Fibroblast of skin of left quadriceps (primary cell): ENCODE measurements at regions not wholly inside any gene's neighbourhood (a gene's known extent, or its start where the extent isn't known, plus 50 kb on each side); places are given as distances from the start of the nearest gene placed in this dataset.
"Not testable (repeated sequence)": the region's sequence is repeated elsewhere in the genome, so short reads cannot be mapped to it uniquely, and the experiment has no call there.

Experiments used
- DNase-seq, 2 experiments: peaks; one replicate each; pipeline ENCODE4 v3.0.0-alpha.2; 2013; ENCODE audit warnings: low read depth in 2 of 2

DNA sequence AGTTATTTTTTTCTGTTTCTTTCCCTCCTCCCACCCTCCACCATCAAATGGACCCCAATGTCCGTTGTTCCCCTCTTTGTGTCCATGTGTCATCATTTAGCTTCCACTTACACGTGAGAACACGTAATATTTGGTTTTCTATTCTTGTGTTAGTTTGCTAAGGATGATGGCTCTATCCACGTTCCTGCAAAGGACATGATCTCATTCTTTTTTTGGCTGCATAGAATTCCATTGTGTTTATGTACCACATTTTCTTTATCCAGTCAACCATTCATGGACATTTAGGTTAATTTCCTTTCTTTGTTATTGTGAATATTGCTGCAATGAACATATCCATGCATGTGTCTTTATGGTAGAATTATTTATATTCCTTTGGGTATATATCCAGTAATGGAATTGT is 91.3 kb upstream of the TNP1 start:
- DNase-seq: no peak

GRCh38 chr2:216950547-216950946 is 90.7 kb upstream of the TNP1 start:
- DNase-seq: no peak

DNA sequence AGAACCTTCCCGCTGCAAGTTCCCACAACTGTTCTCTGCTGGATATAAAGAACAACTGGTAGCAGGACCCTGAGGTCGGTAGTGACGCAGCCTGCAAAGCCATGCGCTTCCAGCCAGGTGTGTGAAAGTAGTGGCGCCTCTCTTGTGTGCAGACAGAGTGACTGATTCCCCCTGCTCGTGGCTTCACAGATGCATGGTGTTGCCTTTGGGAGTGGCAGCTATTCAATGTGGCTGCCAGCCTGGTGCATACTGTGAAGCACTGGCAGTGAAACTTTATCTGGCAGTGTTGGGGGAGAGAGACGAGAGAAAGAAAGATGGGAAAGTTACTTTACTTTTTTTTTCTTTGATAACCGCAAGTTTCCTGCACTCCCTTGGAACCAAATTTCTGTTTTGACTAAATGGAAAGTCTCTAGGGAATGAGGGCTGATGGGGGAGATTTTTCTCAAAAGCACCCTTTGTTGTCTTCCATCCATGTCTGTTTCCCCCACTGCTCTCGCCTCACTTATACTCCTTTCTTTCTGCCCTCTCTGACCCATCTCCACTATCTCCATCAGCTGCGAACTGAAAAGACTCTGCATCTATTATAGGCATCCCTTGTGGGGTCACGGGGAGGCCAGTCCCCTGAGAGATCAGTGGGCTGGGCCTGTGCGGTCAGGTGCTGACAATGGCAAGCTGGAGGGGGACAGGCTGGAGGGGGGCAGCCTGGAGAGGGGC is 90.0 kb upstream of the TNP1 start:
- DNase-seq: no peak

DNA sequence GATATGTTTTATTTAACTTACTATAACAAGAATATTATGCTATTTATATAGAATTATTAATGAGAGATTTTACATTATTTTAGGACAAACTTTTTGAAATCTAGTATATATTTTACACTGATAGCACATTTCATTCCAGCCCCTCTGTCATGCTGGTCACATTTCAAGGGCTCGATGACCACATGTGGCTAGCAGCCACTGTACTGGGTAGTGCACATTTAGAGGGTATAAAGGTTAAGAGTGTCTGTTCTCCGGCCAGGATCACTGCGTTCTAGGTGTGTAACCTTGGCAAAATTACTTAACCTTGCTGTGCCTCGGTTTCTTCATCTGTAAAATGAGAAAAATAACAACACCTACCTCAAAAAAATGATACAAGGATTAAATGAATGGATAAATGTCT is 87.2 kb upstream of the TNP1 start:
- DNase-seq: no peak

DNA sequence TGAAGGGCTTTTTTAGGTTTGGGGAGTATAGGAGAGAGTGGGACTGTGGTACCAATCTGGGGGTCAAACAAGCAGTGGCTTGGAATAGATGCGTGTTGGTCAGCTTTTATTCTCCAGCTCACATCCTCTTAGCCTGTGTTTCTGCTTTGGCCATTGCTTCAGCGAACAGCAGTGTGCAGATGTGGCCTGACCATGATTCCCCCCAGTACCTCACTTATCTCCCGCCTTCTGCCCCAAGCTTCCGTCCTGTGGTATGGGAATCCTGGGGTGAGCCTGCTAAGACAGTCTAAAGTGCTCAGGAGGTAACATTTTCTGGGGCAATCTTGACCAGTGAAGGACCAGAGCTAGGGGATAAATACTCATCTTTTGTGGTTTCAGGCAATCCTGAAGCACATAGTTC is 84.9 kb upstream of the TNP1 start:
- DNase-seq: no peak

DNA sequence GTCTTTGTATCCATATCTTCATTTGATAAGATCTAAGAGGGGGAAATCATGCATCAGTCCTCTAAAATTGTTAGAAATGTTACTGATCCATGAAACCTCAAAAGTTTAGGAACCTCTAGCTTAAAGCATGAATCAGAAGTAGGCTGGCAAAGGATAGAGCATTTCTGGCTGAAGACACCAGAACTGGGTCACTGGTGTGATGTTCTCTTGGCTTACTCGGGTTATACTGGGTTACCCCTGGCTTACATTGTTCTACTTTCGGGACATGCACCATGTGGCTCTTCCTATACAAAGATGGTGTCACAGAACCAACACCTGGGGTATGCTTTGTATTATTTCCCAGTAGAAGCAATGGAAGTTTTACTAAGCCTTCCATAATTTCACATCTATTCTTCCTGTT is 83.2 kb upstream of the TNP1 start:
- no peak for DNase-seq

- DNase-seq: no peak
Measured at GRCh38 chr2:216942465-216942864, 82.6 kb upstream of the TNP1 start.

DNA sequence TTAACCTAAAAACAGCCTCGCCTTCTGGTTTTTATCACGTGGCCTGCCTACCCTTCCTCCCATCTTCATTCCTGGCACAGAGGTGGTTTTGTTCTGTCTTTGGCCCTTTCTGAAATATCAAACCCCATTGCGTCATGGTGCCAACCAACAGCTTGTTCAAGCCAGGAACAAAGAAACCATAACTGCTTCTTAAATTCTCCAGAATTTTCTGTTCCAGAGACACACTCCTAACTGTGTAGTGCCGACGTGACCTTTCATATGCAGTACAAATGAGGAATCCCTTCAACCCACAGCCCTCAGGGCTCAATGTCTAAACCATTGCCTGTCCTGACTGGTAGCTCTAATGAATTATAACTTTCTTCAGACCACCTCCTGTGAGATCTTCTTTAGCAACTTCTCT is 82.2 kb upstream of the TNP1 start:
- no peak for DNase-seq

GRCh38 chr2:216936954-216937357 is 77.1 kb upstream of the TNP1 start:
- DNase-seq: no peak

DNA sequence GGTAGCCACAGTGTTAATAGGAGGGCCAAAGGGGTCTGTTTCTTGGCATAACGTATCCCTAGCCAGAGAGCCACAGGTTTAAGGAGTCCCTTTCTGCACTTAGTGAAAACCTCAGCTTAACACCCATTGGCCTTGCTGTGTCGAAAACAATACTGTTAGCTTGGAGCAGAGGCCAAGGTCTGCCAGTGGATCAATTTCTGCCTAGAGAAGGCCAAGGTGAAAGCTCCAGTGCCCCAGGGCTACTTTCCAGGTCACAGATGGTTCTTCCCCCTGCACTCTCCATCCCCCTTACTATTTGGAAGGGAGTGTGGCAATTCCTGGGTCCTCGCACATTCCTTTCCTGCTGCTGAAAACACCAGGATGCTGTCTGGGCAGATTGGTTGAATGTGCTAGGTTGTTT is 74.8 kb upstream of the TNP1 start:
- no peak for DNase-seq

DNA sequence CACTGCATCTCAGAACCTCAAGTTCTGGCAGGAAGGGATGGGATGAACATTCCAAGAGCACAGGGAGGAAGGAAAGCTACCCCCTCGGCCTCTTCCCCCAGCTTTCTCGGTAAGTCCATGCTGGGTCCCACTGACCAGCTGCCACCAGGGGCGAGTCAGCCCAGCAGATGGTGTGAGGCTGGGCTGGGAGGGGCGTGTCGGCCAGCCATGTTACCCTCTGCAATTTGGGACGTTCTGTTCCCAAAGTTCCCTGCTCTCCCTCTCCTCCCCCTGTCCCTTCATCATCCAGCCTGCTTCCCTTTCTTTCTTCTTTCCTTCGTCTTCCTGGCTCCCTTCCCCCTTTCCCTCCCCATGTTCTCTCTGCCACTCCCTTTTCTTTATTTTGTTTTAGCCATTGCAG is 74.3 kb upstream of the TNP1 start:
- no peak for DNase-seq

DNA sequence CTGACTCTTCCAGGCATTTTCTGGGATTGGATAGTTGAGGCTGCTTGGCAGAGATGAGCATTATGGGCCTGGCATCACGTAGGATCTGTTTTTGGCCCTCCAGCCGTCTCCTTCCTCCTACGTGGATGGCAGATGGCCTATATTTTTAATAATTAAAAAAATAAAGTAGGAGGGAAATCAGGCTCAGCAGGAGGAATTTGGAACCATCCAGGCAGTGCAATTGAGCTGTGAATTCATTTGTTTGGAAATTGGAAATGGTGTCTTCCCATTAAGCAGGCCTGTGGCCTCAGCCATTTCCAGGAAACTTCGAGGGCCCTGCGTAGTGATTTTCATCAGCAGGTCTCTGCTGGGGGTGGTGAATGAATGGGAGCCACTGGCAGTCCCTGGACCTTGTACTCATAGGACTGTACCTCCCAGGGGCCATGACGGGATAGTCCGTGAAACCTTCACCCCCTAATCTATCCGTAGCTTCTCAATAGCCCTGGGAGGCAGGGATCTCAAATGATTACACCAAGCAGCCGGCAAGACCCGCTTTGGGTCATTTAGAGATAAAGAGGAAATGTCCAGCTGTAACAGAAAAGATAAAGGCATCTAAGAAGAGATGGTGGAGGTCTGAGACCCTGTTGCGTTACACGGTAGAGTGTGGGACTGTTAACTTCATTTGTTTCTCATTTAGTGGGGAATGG is 73.1 kb upstream of the TNP1 start:
- DNase-seq: no peak

GRCh38 chr2:216932113-216932862 is 72.4 kb upstream of the TNP1 start:
- DNase-seq: no peak

- DNase-seq: no peak
Measured at GRCh38 chr2:216930716-216931115, 70.9 kb upstream of the TNP1 start.

- not testable (repeated sequence) for DNase-seq
Measured at GRCh38 chr2:216929338-216929737, 69.5 kb upstream of the TNP1 start.

- DNase-seq: no peak
Measured at GRCh38 chr2:216927163-216927562, 67.3 kb upstream of the TNP1 start.

DNA sequence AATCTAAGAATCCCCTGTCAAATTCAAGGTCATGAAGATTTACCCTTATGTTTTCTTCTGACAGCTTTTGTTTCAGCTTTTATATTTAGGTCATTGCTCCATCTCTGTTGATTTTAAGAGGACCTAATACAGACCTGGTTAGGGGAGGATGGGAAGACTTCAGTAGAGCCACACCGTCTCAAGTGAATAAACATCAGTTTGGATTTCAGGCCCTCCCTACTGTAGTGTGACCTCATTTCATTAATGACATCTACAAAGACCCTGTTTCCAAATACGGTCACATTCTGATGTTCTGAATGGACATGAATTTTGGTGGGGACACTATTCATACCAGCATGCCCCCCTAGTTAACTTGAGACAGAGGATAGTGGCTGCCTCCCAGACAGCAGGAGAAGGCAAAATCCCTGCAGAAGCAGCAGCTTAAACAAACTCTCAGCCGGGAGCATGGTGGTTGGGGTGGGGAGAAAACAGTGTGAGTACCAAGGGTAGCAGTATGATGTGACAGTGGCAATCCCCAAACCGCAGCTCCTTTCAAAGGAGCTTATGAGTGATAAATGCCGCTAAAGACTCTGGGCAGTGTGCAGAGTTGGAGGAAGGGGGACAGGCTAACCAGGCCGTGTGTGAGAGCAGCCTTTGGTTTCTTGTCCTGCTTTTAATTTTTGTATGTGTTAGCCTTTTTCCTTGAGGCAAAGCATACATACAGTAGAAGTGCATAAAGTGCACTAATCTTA is 65.9 kb upstream of the TNP1 start:
- no peak for DNase-seq

- no peak for DNase-seq
Measured at GRCh38 chr2:216925006-216925405, 65.1 kb upstream of the TNP1 start.

GRCh38 chr2:216923706-216924105 is 63.8 kb upstream of the TNP1 start:
- DNase-seq: no peak

DNA sequence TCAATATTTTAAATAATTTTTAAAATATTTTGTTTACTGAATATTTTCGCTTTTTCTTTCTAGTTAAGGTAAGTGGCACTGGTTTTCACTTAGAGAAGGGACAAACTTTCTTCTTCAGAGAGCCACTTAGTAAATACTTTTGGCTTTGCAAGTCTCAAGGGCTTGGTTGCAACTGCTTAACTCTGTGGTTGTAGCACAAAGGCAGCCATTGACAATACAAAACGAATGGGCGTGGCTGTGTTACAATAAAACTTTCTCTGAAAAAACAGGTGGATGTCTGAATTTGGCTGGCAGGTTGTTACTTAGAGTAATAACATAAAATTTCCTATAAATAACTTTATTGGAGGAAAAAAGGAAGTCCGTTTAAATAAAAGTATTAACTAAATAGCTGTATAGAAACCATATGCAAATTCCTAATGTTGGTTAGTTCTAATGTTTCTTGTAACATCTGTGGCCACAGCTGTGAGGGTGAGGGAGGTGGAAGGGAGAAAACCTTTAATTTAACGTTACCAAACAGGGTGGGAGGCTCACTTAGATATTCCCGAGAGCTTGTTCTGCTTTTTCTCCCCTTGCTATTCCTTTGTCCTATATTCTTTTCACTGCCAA is 62.4 kb upstream of the TNP1 start:
- DNase-seq: no peak

DNA sequence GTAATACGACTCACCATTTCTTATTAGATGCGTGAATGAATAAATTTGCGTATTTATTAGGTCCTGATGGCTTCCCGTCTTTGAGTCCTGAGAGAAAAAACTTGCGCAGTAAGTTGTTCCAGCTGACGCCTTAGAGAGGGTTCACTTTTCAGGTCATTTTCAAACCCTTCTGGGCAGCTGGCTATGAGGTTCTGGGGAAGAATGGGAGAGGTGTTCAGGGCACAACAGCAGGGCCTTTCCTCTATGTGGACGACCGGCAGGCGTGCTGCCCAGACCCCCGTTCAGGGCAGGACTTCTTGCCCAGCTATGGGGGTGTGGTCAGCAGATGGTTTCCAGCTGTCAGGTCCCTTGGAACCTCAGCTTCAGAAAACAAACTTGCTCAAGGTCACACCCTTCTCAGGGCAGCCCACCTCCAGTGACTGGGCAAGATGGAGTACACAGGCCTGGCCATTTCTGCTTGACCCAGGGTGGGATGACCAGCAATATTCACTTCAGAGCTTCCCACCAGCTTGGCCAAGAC is 61.1 kb upstream of the TNP1 start:
- no peak for DNase-seq
